PFSK-1 (cell line): ENCODE measurements at regions not wholly inside any gene's neighbourhood (a gene's known extent, or its start where the extent isn't known, plus 50 kb on each side); places are given as distances from the start of the nearest gene placed in this dataset.

Experiments used
- POLR2AphosphoS5 ChIP-seq: IDR thresholded peaks from 2 replicates; pipeline ENCODE4 v1.6.1; 2012; ENCODE audit warnings: low read depth, mild to moderate bottlenecking, control low read depth, low read length, moderate library complexity
- REST ChIP-seq, 2 experiments: IDR thresholded peaks; 2 replicates each; pipeline versions ENCODE4 v1.6.1 to v1.8.0; 2011 to 2012; ENCODE audit warnings: low read depth in 2 of 2, low read length in 2 of 2, control low read depth in 1 of 2, inconsistent platforms in 1 of 2, mild to moderate bottlenecking in 1 of 2, moderate library complexity in 1 of 2; ENCODE audit not compliant: insufficient read depth in 1 of 2
- SIN3A ChIP-seq: IDR thresholded peaks from 2 replicates; pipeline ENCODE4 v1.6.1; 2012; ENCODE audit warnings: mild to moderate bottlenecking, low read length, moderate library complexity, borderline replicate concordance; ENCODE audit not compliant: insufficient read depth
- TAF1 ChIP-seq: IDR thresholded peaks from 2 replicates; pipeline ENCODE4 v1.6.1; 2012; ENCODE audit warnings: low read length, control low read depth, borderline replicate concordance; ENCODE audit not compliant: insufficient read depth

- TF ChIP-seq SIN3A: no peak
- TF ChIP-seq POLR2AphosphoS5: no peak
- TF ChIP-seq REST (IDR thresholded peaks at IDR 0.05; ENCODE audit: insufficient read depth in 1 of 2, low read depth in 2 of 2, low read length in 2 of 2): no peak
- TF ChIP-seq TAF1: no peak
Observed at GRCh38 chr6:3659748-3660147, 91.8 kb downstream of the PXDC1 start.
